Panc1 (cell line): ENCODE measurements at regions not wholly inside any gene's neighbourhood (a gene's known extent, or its start where the extent isn't known, plus 50 kb on each side); places are given as distances from the start of the nearest gene placed in this dataset.

Experiments
- ATAC-seq: fragments of 200-7000 bp; cut with Tn5 transposase; 2 replicates; pipeline ENCODE4 v1.9.1; 2020; ENCODE audit warnings: mild to moderate bottlenecking, moderate library complexity
- BruUV-seq: library from RNA; stranded (reverse); fragments of 400-500 nt; replicated peaks from 2 replicates; lab custom pipeline; 2021; lab: Mats Ljungman, UMichigan
- CTCF ChIA-PET: fragments of 300-600 bp; sonication (Branson Sonifier 250); formaldehyde crosslinking; loops from one replicate; lab custom pipeline; 2022; ENCODE audit warnings: antibody characterized with exemption; lab: Charles Lee
- POLR2A ChIA-PET: fragments of 300-600 bp; sonication (Branson Sonifier 250); formaldehyde crosslinking; loops from one replicate; lab custom pipeline; 2022; ENCODE audit warnings: antibody characterized with exemption; lab: Charles Lee
- DNase-seq: peaks from one replicate; pipeline ENCODE4 v3.0.0-alpha.2; 2010; ENCODE audit warnings: low read depth, low spot score
- H3K27ac ChIP-seq: 2 replicates; pipeline ENCODE4 v1.5.1; 2011; ENCODE audit warnings: mild to moderate bottlenecking, low read length, inconsistent platforms
- H3K27me3 ChIP-seq: fragments of 200-500 bp; sonication (Bioruptor generic); 2 replicates; pipeline ENCODE4 v1.6.0; 2014; ENCODE audit warnings: low read length, inconsistent platforms; ENCODE audit not compliant: control insufficient read depth, insufficient read depth
- H3K36me3 ChIP-seq: fragments of 200-500 bp; sonication (Bioruptor generic); 2 replicates; pipeline ENCODE4 v1.5.1; 2014; ENCODE audit warnings: inconsistent platforms, mild to moderate bottlenecking, low read length, moderate library complexity; ENCODE audit not compliant: control insufficient read depth, insufficient read depth
- H3K4me1 ChIP-seq: 2 replicates; pipeline ENCODE4 v1.5.1; 2011; ENCODE audit warnings: inconsistent platforms, mild to moderate bottlenecking, low read length, moderate library complexity; ENCODE audit not compliant: control insufficient read depth, insufficient read depth
- H3K4me3 ChIP-seq, 2 experiments: 2 replicates each; pipeline ENCODE4 v1.5.1; 2011 to 2012; ENCODE audit warnings: low read depth in 2 of 2, low read length in 2 of 2, mild to moderate bottlenecking in 2 of 2, inconsistent platforms in 1 of 2, moderate library complexity in 1 of 2
- H3K9me3 ChIP-seq: fragments of 200-500 bp; sonication (Bioruptor generic); 2 replicates; pipeline ENCODE4 v1.5.1; 2014; ENCODE audit warnings: low read depth, mild to moderate bottlenecking, inconsistent platforms, low read length, moderate library complexity; ENCODE audit not compliant: control insufficient read depth, insufficient read depth
- CTCF ChIP-seq: fragments of 450-650 bp; IDR thresholded peaks from 2 replicates; pipeline ENCODE4 v1.5.1; 2017; ENCODE audit warnings: mild to moderate bottlenecking
- POLR2AphosphoS5 ChIP-seq: IDR thresholded peaks from 2 replicates; pipeline ENCODE4 v1.6.1; 2012; ENCODE audit warnings: mild to moderate bottlenecking, low read depth, low read length, moderate library complexity
- REST ChIP-seq, 2 experiments: IDR thresholded peaks; 2 replicates each; pipeline ENCODE4 v1.6.1; 2011 to 2012; ENCODE audit warnings: low read depth in 2 of 2, control low read depth in 1 of 2, low read length in 1 of 2, mild to moderate bottlenecking in 1 of 2, moderate library complexity in 1 of 2; ENCODE audit not compliant: insufficient read depth in 1 of 2
- SIN3A ChIP-seq: IDR thresholded peaks from 2 replicates; pipeline ENCODE4 v1.6.1; 2012; ENCODE audit warnings: low read depth, mild to moderate bottlenecking, low read length, moderate library complexity, borderline replicate concordance; ENCODE audit not compliant: insufficient read depth
- TCF7L2 ChIP-seq: IDR thresholded peaks from 2 replicates; pipeline ENCODE4 v1.6.1; 2011; ENCODE audit warnings: mild to moderate bottlenecking, low read depth, low read length, inconsistent platforms
- in situ Hi-C: cut with HindIII; loops from 2 replicates; pipeline ENCODE4 v1.10.0; 2016; ENCODE audit warnings: low sequenced_read_pairs, low pct_unique_long_range_greater_than_20kb
- intact Hi-C: fragments of 100-400 bp; cut with micrococcal nuclease; formaldehyde crosslinking; loops from one replicate; pipeline ENCODE4 v1.10.0; 2022; ENCODE audit not compliant: unreplicated experiment

GRCh38 chr14:61126603-61127498, 145.8 kb downstream of the SLC38A6 start:
- Histone ChIP-seq H3K36me3 (no peaks in the 10 kb centered on the region), H3K27ac (no peak overlapping the region), H3K27me3 (no peaks in the 10 kb centered on the region), H3K4me3 (no peak overlapping the region), H3K9me3 (no peaks in the 10 kb centered on the region), H3K4me1 (no peaks in the 10 kb centered on the region)
- ATAC-seq (no peak), DNase-seq (no peak)
- CTCF ChIA-PET, result no interaction called here
- in situ Hi-C loops, result no loop called here
- TF ChIP-seq TCF7L2 (no peak), POLR2AphosphoS5 (no peak), REST (IDR thresholded peaks at IDR 0.05; ENCODE audit: insufficient read depth in 1 of 2, low read depth in 2 of 2, low read length in 1 of 2) (no peak), SIN3A (no peak), CTCF (no peak)
- intact Hi-C loops, result no loop called here
- POLR2A ChIA-PET, result no interaction called here
- BruUV-seq, result no TSS peak

GRCh38 chr14:61125867-61126572, 145.0 kb downstream of the SLC38A6 start:
- TF ChIP-seq REST (IDR thresholded peaks at IDR 0.05; ENCODE audit: insufficient read depth in 1 of 2, low read depth in 2 of 2, low read length in 1 of 2) (no peak), POLR2AphosphoS5 (no peak), TCF7L2 (no peak), SIN3A (no peak), CTCF (no peak)
- no peak overlapping the region for H3K4me3 ChIP-seq
- intact Hi-C loops, result no loop called here
- H3K9me3 ChIP-seq, result no peaks in the 10 kb centered on the region
- POLR2A ChIA-PET, result no interaction called here
- ATAC-seq (no peak), DNase-seq (no peak)
- no peaks in the 10 kb centered on the region for H3K36me3 ChIP-seq
- no peaks in the 10 kb centered on the region for H3K27me3 ChIP-seq
- no peaks in the 10 kb centered on the region for H3K4me1 ChIP-seq
- no TSS peak for BruUV-seq
- CTCF ChIA-PET, result no interaction called here
- no peak overlapping the region for H3K27ac ChIP-seq
- in situ Hi-C loops, result no loop called here
